ENCODE measurements at regions not wholly inside any gene's neighbourhood (a gene's known extent, or its start where the extent isn't known, plus 50 kb on each side); places are given as distances from the start of the nearest gene placed in this dataset.

GRCh38 chr2:21420553-21421335 is 297.0 kb downstream of the TDRD15 start:
- no peak for TF ChIP-seq CTCF (IDR thresholded peaks at IDR 0.05 in 4 of 5, conservative IDR thresholded peaks at IDR 0.05 in 1 of 5)
- no peak for TF ChIP-seq POLR2A (IDR thresholded peaks at IDR 0.05)

Data from gastrocnemius medialis (tissue), 4 donors.